ENCODE measurements at regions not wholly inside any gene's neighbourhood (a gene's known extent, or its start where the extent isn't known, plus 50 kb on each side); places are given as distances from the start of the nearest gene placed in this dataset.
"Not testable (repeated sequence)": the region's sequence is repeated elsewhere in the genome, so short reads cannot be mapped to it uniquely, and the experiment has no call there.

DNA sequence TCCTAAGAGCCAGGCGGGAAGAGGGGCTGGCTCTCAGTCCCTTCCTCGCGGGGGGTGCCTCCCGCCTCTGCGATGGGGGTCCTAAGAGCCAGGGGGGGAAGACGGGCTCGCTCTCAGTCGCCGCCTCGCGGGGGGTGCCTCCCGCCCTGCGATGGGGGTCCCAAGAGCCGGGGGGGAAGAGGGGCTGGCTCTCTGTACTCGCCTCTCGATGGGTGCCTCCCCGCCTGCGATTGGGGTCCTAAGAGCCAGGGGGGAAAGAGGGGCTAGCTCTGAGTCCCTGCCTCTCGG, 2326.1 kb upstream of the PCDH20 start:
- TF ChIP-seq, protein P1, sequence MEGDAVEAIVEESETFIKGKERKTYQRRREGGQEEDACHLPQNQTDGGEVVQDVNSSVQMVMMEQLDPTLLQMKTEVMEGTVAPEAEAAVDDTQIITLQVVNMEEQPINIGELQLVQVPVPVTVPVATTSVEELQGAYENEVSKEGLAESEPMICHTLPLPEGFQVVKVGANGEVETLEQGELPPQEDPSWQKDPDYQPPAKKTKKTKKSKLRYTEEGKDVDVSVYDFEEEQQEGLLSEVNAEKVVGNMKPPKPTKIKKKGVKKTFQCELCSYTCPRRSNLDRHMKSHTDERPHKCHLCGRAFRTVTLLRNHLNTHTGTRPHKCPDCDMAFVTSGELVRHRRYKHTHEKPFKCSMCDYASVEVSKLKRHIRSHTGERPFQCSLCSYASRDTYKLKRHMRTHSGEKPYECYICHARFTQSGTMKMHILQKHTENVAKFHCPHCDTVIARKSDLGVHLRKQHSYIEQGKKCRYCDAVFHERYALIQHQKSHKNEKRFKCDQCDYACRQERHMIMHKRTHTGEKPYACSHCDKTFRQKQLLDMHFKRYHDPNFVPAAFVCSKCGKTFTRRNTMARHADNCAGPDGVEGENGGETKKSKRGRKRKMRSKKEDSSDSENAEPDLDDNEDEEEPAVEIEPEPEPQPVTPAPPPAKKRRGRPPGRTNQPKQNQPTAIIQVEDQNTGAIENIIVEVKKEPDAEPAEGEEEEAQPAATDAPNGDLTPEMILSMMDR (IDR thresholded peaks at IDR 0.05; ENCODE audit: poor library complexity), result not testable (repeated sequence)
- not testable (repeated sequence) for TF ChIP-seq EZH2 (IDR thresholded peaks at IDR 0.05; ENCODE audit: borderline replicate concordance)

Measured in hepatocyte (in vitro differentiated cells).